ENCODE measurements at regions not wholly inside any gene's neighbourhood (a gene's known extent, or its start where the extent isn't known, plus 50 kb on each side); places are given as distances from the start of the nearest gene placed in this dataset.

- DNase-seq: no peak
These were observed 54.3 kb downstream of the TMEM215 start for GRCh38 chr9:32837551-32838058.

- DNase-seq: no peak
These were observed 55.9 kb downstream of the TMEM215 start for GRCh38 chr9:32839013-32839885.

GRCh38 chr9:32841314-32841713, 58.0 kb downstream of the TMEM215 start:
- DNase-seq: no peak

GRCh38 chr9:32843295-32843694, 60.0 kb downstream of the TMEM215 start:
- DNase-seq: no peak

GRCh38 chr9:32844259-32844658, 60.9 kb downstream of the TMEM215 start:
- no peak for DNase-seq

GRCh38 chr9:32854271-32854670, 70.9 kb downstream of the TMEM215 start:
- DNase-seq: no peak

- no peak for DNase-seq
These were observed 72.4 kb downstream of the TMEM215 start for GRCh38 chr9:32855752-32856151.

GRCh38 chr9:32863291-32863690, 80.0 kb downstream of the TMEM215 start:
- DNase-seq: no peak

- no peak for DNase-seq
These were observed 81.6 kb downstream of the TMEM215 start for GRCh38 chr9:32864971-32865370.

GRCh38 chr9:32866273-32866672, 82.9 kb downstream of the TMEM215 start:
- DNase-seq: peak; percentile 4

- peak; percentile 22 for DNase-seq
These were observed 83.7 kb downstream of the TMEM215 start for GRCh38 chr9:32867026-32867425.

- DNase-seq: no peak
These were observed 84.4 kb downstream of the TMEM215 start for GRCh38 chr9:32867601-32868204.

- no peak for DNase-seq
These were observed 86.1 kb downstream of the TMEM215 start for GRCh38 chr9:32869404-32869803.

GRCh38 chr9:32873131-32873530, 89.8 kb downstream of the TMEM215 start:
- DNase-seq: no peak

GRCh38 chr9:32873553-32873952, 90.2 kb downstream of the TMEM215 start:
- DNase-seq: no peak

- no peak for DNase-seq
These were observed 91.9 kb downstream of the TMEM215 start for GRCh38 chr9:32875242-32875641.

- no peak for DNase-seq
These were observed 92.4 kb downstream of the TMEM215 start for GRCh38 chr9:32875748-32876147.

GRCh38 chr9:32877103-32877502, 93.8 kb downstream of the TMEM215 start:
- no peak for DNase-seq

- DNase-seq: no peak
These were observed 94.4 kb downstream of the TMEM215 start for GRCh38 chr9:32877639-32878217.

GRCh38 chr9:32879335-32879734, 96.0 kb downstream of the TMEM215 start:
- no peak for DNase-seq

- no peak for DNase-seq
These were observed 98.6 kb downstream of the TMEM215 start for GRCh38 chr9:32881948-32882347.

GRCh38 chr9:32882705-32883104, 99.4 kb downstream of the TMEM215 start:
- no peak for DNase-seq

GRCh38 chr9:32884482-32884881, 101.1 kb downstream of the TMEM215 start:
- no peak for DNase-seq

- DNase-seq: no peak
These were observed 102.7 kb downstream of the TMEM215 start for GRCh38 chr9:32886021-32886420.

Data from SIG-M5 (cell line).